Thyroid gland (tissue), 4 donors: ENCODE measurements at regions not wholly inside any gene's neighbourhood (a gene's known extent, or its start where the extent isn't known, plus 50 kb on each side); places are given as distances from the start of the nearest gene placed in this dataset.

ENCODE experiments used
- CTCF ChIP-seq, 6 experiments: fragments of 200-600 bp in 3 of 6; fragments of 450-650 bp in 3 of 6; sonication (generic) in 3 of 6; IDR thresholded peaks; one replicate each; pipeline ENCODE4 v1.5.1; 2016 to 2019; ENCODE audit warnings: antibody characterized with exemption in 6 of 6, mild to moderate bottlenecking in 2 of 6, inconsistent platforms in 1 of 6, moderate library complexity in 1 of 6
- POLR2A ChIP-seq, 2 donors: fragments of 450-650 bp; IDR thresholded peaks; one replicate each; pipeline ENCODE4 v1.6.1; 2017; ENCODE audit warnings: antibody characterized with exemption in 2 of 2, mild to moderate bottlenecking in 2 of 2, moderate library complexity in 1 of 2

- TF ChIP-seq CTCF (IDR thresholded peaks at IDR 0.05) = no peak
- TF ChIP-seq POLR2A (IDR thresholded peaks at IDR 0.05) = no peak
Measured at GRCh38 chr5:99973779-99974178, 561.4 kb upstream of the FAM174A start.
